ENCODE measurements at regions not wholly inside any gene's neighbourhood (a gene's known extent, or its start where the extent isn't known, plus 50 kb on each side); places are given as distances from the start of the nearest gene placed in this dataset.

- ATAC-seq (no peak), DNase-seq (no peak)
- Mint-ChIP-seq H3K27ac (no peak overlapping the region), H3K4me3 (no peak overlapping the region), H3K36me3 (ENCODE audit: low read depth) (no peaks in the 10 kb centered on the region), H3K27me3 (no peaks in the 10 kb centered on the region), H3K4me1 (no peaks in the 10 kb centered on the region)
- H3K9me3 ChIP-seq (ENCODE audit: control insufficient read depth, low read length, poor library complexity, severe bottlenecking), result no peaks in the 10 kb centered on the region
Observed at GRCh38 chr2:23230885-23231284, 154.1 kb upstream of the KLHL29 start.

- no peaks in the 10 kb centered on the region for H3K36me3 Mint-ChIP-seq (ENCODE audit: low read depth)
- DNase-seq, result no peak
- no peaks in the 10 kb centered on the region for H3K9me3 ChIP-seq (ENCODE audit: control insufficient read depth, low read length, poor library complexity, severe bottlenecking)
- no peaks in the 10 kb centered on the region for H3K27me3 Mint-ChIP-seq
- no peak for ATAC-seq
- H3K4me3 Mint-ChIP-seq, result no peak overlapping the region
- no peak overlapping the region for H3K27ac Mint-ChIP-seq
- no peaks in the 10 kb centered on the region for H3K4me1 Mint-ChIP-seq
Observed at GRCh38 chr2:23231865-23232264, 153.1 kb upstream of the KLHL29 start.

GRCh38 chr2:23235292-23235691 lies 149.7 kb upstream of the KLHL29 start:
- no peaks in the 10 kb centered on the region for H3K4me1 Mint-ChIP-seq
- H3K27ac Mint-ChIP-seq, result no peak overlapping the region
- H3K4me3 Mint-ChIP-seq, result no peak overlapping the region
- H3K9me3 ChIP-seq (ENCODE audit: control insufficient read depth, low read length, poor library complexity, severe bottlenecking), result no peaks in the 10 kb centered on the region
- ATAC-seq (no peak), DNase-seq (no peak)
- H3K36me3 Mint-ChIP-seq (ENCODE audit: low read depth), result no peaks in the 10 kb centered on the region
- H3K27me3 Mint-ChIP-seq, result peaks cover 9% of the 10 kb centered on the region

- Mint-ChIP-seq H3K4me3 (no peak overlapping the region), H3K4me1 (no peaks in the 10 kb centered on the region), H3K27ac (no peak overlapping the region), H3K27me3 (peaks cover 13% of the 10 kb centered on the region), H3K36me3 (ENCODE audit: low read depth) (no peaks in the 10 kb centered on the region)
- DNase-seq (no peak), ATAC-seq (no peak)
- no peaks in the 10 kb centered on the region for H3K9me3 ChIP-seq (ENCODE audit: control insufficient read depth, low read length, poor library complexity, severe bottlenecking)
Observed at GRCh38 chr2:23235736-23236135, 149.2 kb upstream of the KLHL29 start.

- peaks cover 13% of the 10 kb centered on the region for H3K27me3 Mint-ChIP-seq
- no peaks in the 10 kb centered on the region for H3K4me1 Mint-ChIP-seq
- no peak overlapping the region for H3K27ac Mint-ChIP-seq
- no peaks in the 10 kb centered on the region for H3K36me3 Mint-ChIP-seq (ENCODE audit: low read depth)
- ATAC-seq, result no peak
- no peak overlapping the region for H3K4me3 Mint-ChIP-seq
- no peaks in the 10 kb centered on the region for H3K9me3 ChIP-seq (ENCODE audit: control insufficient read depth, low read length, poor library complexity, severe bottlenecking)
- DNase-seq, result no peak
Observed at GRCh38 chr2:23237147-23237546, 147.8 kb upstream of the KLHL29 start.

GRCh38 chr2:23238011-23238657 lies 146.8 kb upstream of the KLHL29 start:
- H3K9me3 ChIP-seq (ENCODE audit: control insufficient read depth, low read length, poor library complexity, severe bottlenecking), result no peaks in the 10 kb centered on the region
- ATAC-seq (no peak), DNase-seq (no peak)
- Mint-ChIP-seq H3K27me3 (peaks cover 13% of the 10 kb centered on the region), H3K4me3 (no peak overlapping the region), H3K27ac (no peak overlapping the region), H3K36me3 (ENCODE audit: low read depth) (no peaks in the 10 kb centered on the region), H3K4me1 (no peaks in the 10 kb centered on the region)

GRCh38 chr2:23239374-23239773 lies 145.6 kb upstream of the KLHL29 start:
- H3K36me3 Mint-ChIP-seq (ENCODE audit: low read depth), result no peaks in the 10 kb centered on the region

GRCh38 chr2:23241121-23241520 lies 143.9 kb upstream of the KLHL29 start:
- Mint-ChIP-seq H3K4me3 (no peak overlapping the region), H3K36me3 (ENCODE audit: low read depth) (no peaks in the 10 kb centered on the region), H3K27me3 (peaks cover 13% of the 10 kb centered on the region), H3K27ac (no peak overlapping the region), H3K4me1 (no peaks in the 10 kb centered on the region)
- ATAC-seq (no peak), DNase-seq (no peak)
- no peaks in the 10 kb centered on the region for H3K9me3 ChIP-seq (ENCODE audit: control insufficient read depth, low read length, poor library complexity, severe bottlenecking)

More at GRCh38 chr2:23239374-23239773, 145.6 kb upstream of the KLHL29 start:
- Mint-ChIP-seq H3K4me3 (no peak overlapping the region), H3K4me1 (no peaks in the 10 kb centered on the region), H3K27me3 (peaks cover 13% of the 10 kb centered on the region), H3K27ac (no peak overlapping the region)
- DNase-seq, result no peak
- no peak for ATAC-seq
- H3K9me3 ChIP-seq (ENCODE audit: control insufficient read depth, low read length, poor library complexity, severe bottlenecking), result no peaks in the 10 kb centered on the region

GRCh38 chr2:23241611-23242245 lies 143.3 kb upstream of the KLHL29 start:
- DNase-seq (no peak), ATAC-seq (no peak)
- H3K4me3 Mint-ChIP-seq, result no peak overlapping the region
- no peaks in the 10 kb centered on the region for H3K36me3 Mint-ChIP-seq (ENCODE audit: low read depth)
- H3K4me1 Mint-ChIP-seq, result no peaks in the 10 kb centered on the region
- H3K27ac Mint-ChIP-seq, result no peak overlapping the region
- H3K27me3 Mint-ChIP-seq, result peaks cover 13% of the 10 kb centered on the region
- H3K9me3 ChIP-seq (ENCODE audit: control insufficient read depth, low read length, poor library complexity, severe bottlenecking), result no peaks in the 10 kb centered on the region

GRCh38 chr2:23243073-23243659 lies 141.8 kb upstream of the KLHL29 start:
- no peaks in the 10 kb centered on the region for H3K4me1 Mint-ChIP-seq
- DNase-seq (no peak), ATAC-seq (no peak)
- no peak overlapping the region for H3K27ac Mint-ChIP-seq
- H3K36me3 Mint-ChIP-seq (ENCODE audit: low read depth), result no peaks in the 10 kb centered on the region
- H3K27me3 Mint-ChIP-seq, result peaks cover 13% of the 10 kb centered on the region
- no peaks in the 10 kb centered on the region for H3K9me3 ChIP-seq (ENCODE audit: control insufficient read depth, low read length, poor library complexity, severe bottlenecking)
- H3K4me3 Mint-ChIP-seq, result no peak overlapping the region

- no peak for DNase-seq
- no peak overlapping the region for H3K4me3 Mint-ChIP-seq
- H3K9me3 ChIP-seq (ENCODE audit: control insufficient read depth, low read length, poor library complexity, severe bottlenecking), result no peaks in the 10 kb centered on the region
- H3K27ac Mint-ChIP-seq, result no peak overlapping the region
- peaks cover 11% of the 10 kb centered on the region for H3K27me3 Mint-ChIP-seq
- no peaks in the 10 kb centered on the region for H3K36me3 Mint-ChIP-seq (ENCODE audit: low read depth)
- no peaks in the 10 kb centered on the region for H3K4me1 Mint-ChIP-seq
- ATAC-seq, result no peak
Observed at GRCh38 chr2:23244617-23245016, 140.4 kb upstream of the KLHL29 start.

- no peak overlapping the region for H3K4me3 Mint-ChIP-seq
- H3K9me3 ChIP-seq (ENCODE audit: control insufficient read depth, low read length, poor library complexity, severe bottlenecking), result no peaks in the 10 kb centered on the region
- ATAC-seq (no peak), DNase-seq (no peak)
- H3K4me1 Mint-ChIP-seq, result no peaks in the 10 kb centered on the region
- H3K27ac Mint-ChIP-seq, result no peak overlapping the region
- peaks cover 12% of the 10 kb centered on the region for H3K27me3 Mint-ChIP-seq
- H3K36me3 Mint-ChIP-seq (ENCODE audit: low read depth), result no peaks in the 10 kb centered on the region
Observed at GRCh38 chr2:23246992-23247683, 137.8 kb upstream of the KLHL29 start.

GRCh38 chr2:23248667-23249066 lies 136.3 kb upstream of the KLHL29 start:
- no peaks in the 10 kb centered on the region for H3K9me3 ChIP-seq (ENCODE audit: control insufficient read depth, low read length, poor library complexity, severe bottlenecking)
- no peaks in the 10 kb centered on the region for H3K4me1 Mint-ChIP-seq
- ATAC-seq (no peak), DNase-seq (no peak)
- no peak overlapping the region for H3K27ac Mint-ChIP-seq
- H3K4me3 Mint-ChIP-seq, result no peak overlapping the region
- H3K27me3 Mint-ChIP-seq, result peaks cover 17% of the 10 kb centered on the region
- H3K36me3 Mint-ChIP-seq (ENCODE audit: low read depth), result no peaks in the 10 kb centered on the region
